Right cardiac atrium (tissue), 5 donors: ENCODE measurements at regions not wholly inside any gene's neighbourhood (a gene's known extent, or its start where the extent isn't known, plus 50 kb on each side); places are given as distances from the start of the nearest gene placed in this dataset.
"Not testable (repeated sequence)": the region's sequence is repeated elsewhere in the genome, so short reads cannot be mapped to it uniquely, and the experiment has no call there.

Experiments used
- ATAC-seq, 2 donors: fragments of 200-7000 bp; cut with Tn5 transposase; one replicate each; pipeline versions ENCODE4 v1.8.0 to v1.9.1; 2020; ENCODE audit warnings: moderate library complexity in 2 of 2, mild to moderate bottlenecking in 1 of 2
- DNase-seq, 3 donors: peaks; one replicate each; pipeline ENCODE4 v3.0.0-alpha.2; 2020
- H3K27ac ChIP-seq: one replicate; pipeline ENCODE4 v1.5.1; 2013; ENCODE audit warnings: mild to moderate bottlenecking, low read length, control low read depth, moderate library complexity
- H3K27me3 ChIP-seq: one replicate; pipeline ENCODE4 v1.6.1; 2013; ENCODE audit not compliant: control insufficient read depth, insufficient read depth
- H3K4me1 ChIP-seq: one replicate; pipeline ENCODE4 v1.6.1; 2013; ENCODE audit warnings: low read length; ENCODE audit not compliant: control insufficient read depth, insufficient read depth
- H3K4me3 ChIP-seq: one replicate; pipeline ENCODE4 v1.5.1; 2013; ENCODE audit warnings: low read length, control low read depth
- H3K9me3 ChIP-seq: one replicate; pipeline ENCODE4 v1.6.1; 2013; ENCODE audit warnings: low read length; ENCODE audit not compliant: control insufficient read depth
- WGBS: extraction: QIAGEN DNeasy Blood & Tissue Kit; methylation state at CpG from one replicate; pipeline ENCODE4 v1.1.7; 2013; 5-methylcytosine and 5-hydroxymethylcytosine counted together
- intact Hi-C, 4 donors: fragments of 100-400 bp; cut with DNase I; formaldehyde crosslinking; loops; one replicate each; pipeline versions ENCODE4 v1.11.0 to v1.14.0; 2022 to 2023
- donor health status: healthy with polysubstance abuse.
- donor health status: DM: no; HTN: yes; CAD: no.
- donor health status: DM: no; HTN: no; CAD: no.
- donor health status: DM: no; HTN: yes; CAD: no; lungs with severe emphysema.
- donor health status: DM: yes; HTN: yes; CAD: no.

GRCh38 chr14:19095167-19095566 lies 127.9 kb downstream of the POTEM start:
- H3K4me3 ChIP-seq, H3K9me3 ChIP-seq, intact Hi-C loops, ATAC-seq, H3K4me1 ChIP-seq, DNase-seq, H3K27me3 ChIP-seq, H3K27ac ChIP-seq: not testable (repeated sequence)
- WGBS: no CpG with 5 or more reads among the region's 1 CpG

GRCh38 chr14:19096467-19096866 lies 129.2 kb downstream of the POTEM start:
- H3K4me1 ChIP-seq, H3K27me3 ChIP-seq, intact Hi-C loops, DNase-seq, H3K4me3 ChIP-seq, H3K9me3 ChIP-seq, H3K27ac ChIP-seq: not testable (repeated sequence)
- WGBS: 53% methylated on average over 1 of the region's 1 CpG
- peak in 1 of 2 donors; percentile 8 for ATAC-seq

- H3K4me3 ChIP-seq, H3K27ac ChIP-seq, H3K4me1 ChIP-seq, H3K27me3 ChIP-seq, intact Hi-C loops, H3K9me3 ChIP-seq, ATAC-seq: not testable (repeated sequence)
- DNase-seq: peak in 2 of 3 donors; percentile 30 to 32
- 84% methylated on average over 8 of the region's 8 CpGs for WGBS
Observed at GRCh38 chr14:19096876-19097275, 129.6 kb downstream of the POTEM start.

- ATAC-seq (peak; percentile 12 to 15), DNase-seq (peak; percentile 15 to 57 (median 52))
- intact Hi-C loops, H3K9me3 ChIP-seq, H3K27me3 ChIP-seq, H3K4me1 ChIP-seq, H3K4me3 ChIP-seq, H3K27ac ChIP-seq: not testable (repeated sequence)
- 78% methylated on average over 28 of the region's 28 CpGs for WGBS
Observed at GRCh38 chr14:19097306-19097705, 130.1 kb downstream of the POTEM start.

GRCh38 chr14:19097750-19098149 lies 130.5 kb downstream of the POTEM start:
- DNase-seq (peak in 2 of 3 donors; percentile 48 to 49), ATAC-seq (peak; percentile 22 to 25)
- H3K27me3 ChIP-seq, intact Hi-C loops, H3K4me1 ChIP-seq, H3K27ac ChIP-seq, H3K4me3 ChIP-seq, H3K9me3 ChIP-seq: not testable (repeated sequence)
- 69% methylated on average over 49 of the region's 49 CpGs for WGBS

GRCh38 chr14:19098230-19098629 lies 131.0 kb downstream of the POTEM start:
- intact Hi-C loops, H3K4me3 ChIP-seq, H3K27me3 ChIP-seq, H3K27ac ChIP-seq, H3K9me3 ChIP-seq, H3K4me1 ChIP-seq: not testable (repeated sequence)
- 61% methylated on average over 14 of the region's 41 CpGs for WGBS
- ATAC-seq (peak in 1 of 2 donors; percentile 5), DNase-seq (peak in 1 of 3 donors; percentile 25)

- H3K27me3 ChIP-seq, intact Hi-C loops, H3K9me3 ChIP-seq, H3K4me3 ChIP-seq, H3K4me1 ChIP-seq, H3K27ac ChIP-seq: not testable (repeated sequence)
- DNase-seq (peak in 2 of 3 donors; percentile 20 to 63), ATAC-seq (peak; percentile 15 to 27)
- WGBS: 69% methylated on average over 34 of the region's 34 CpGs
Observed at GRCh38 chr14:19098732-19099131, 131.5 kb downstream of the POTEM start.

GRCh38 chr14:19099336-19099735 lies 132.1 kb downstream of the POTEM start:
- H3K9me3 ChIP-seq, H3K4me1 ChIP-seq, H3K27me3 ChIP-seq, intact Hi-C loops, H3K27ac ChIP-seq, H3K4me3 ChIP-seq: not testable (repeated sequence)
- peak in 1 of 3 donors; percentile 24 for DNase-seq
- WGBS: 72% methylated on average over 21 of the region's 29 CpGs
- peak in 1 of 2 donors; percentile 14 for ATAC-seq

- DNase-seq, intact Hi-C loops, ATAC-seq, H3K27me3 ChIP-seq, H3K4me1 ChIP-seq, H3K4me3 ChIP-seq, H3K27ac ChIP-seq, H3K9me3 ChIP-seq: not testable (repeated sequence)
- WGBS: 82% methylated on average over 4 of the region's 15 CpGs
Observed at GRCh38 chr14:19099939-19100338, 132.7 kb downstream of the POTEM start.

GRCh38 chr14:19105551-19105950 lies 138.3 kb downstream of the POTEM start:
- 43% methylated on average over 4 of the region's 5 CpGs for WGBS

GRCh38 chr14:19109887-19110286 lies 142.7 kb downstream of the POTEM start:
- ATAC-seq, H3K4me1 ChIP-seq, DNase-seq, H3K27ac ChIP-seq, H3K9me3 ChIP-seq, intact Hi-C loops, H3K27me3 ChIP-seq, H3K4me3 ChIP-seq: not testable (repeated sequence)
- 68% methylated on average over 2 of the region's 2 CpGs for WGBS

More at GRCh38 chr14:19105551-19105950, 138.3 kb downstream of the POTEM start:
- intact Hi-C loops, H3K4me1 ChIP-seq, H3K27ac ChIP-seq, H3K4me3 ChIP-seq, H3K27me3 ChIP-seq, DNase-seq, H3K9me3 ChIP-seq: not testable (repeated sequence)
- peak in 1 of 2 donors; percentile 58 for ATAC-seq

GRCh38 chr14:19120383-19120782 lies 153.1 kb downstream of the POTEM start:
- intact Hi-C loops, H3K4me1 ChIP-seq, H3K27me3 ChIP-seq, H3K27ac ChIP-seq, ATAC-seq, H3K9me3 ChIP-seq, DNase-seq, H3K4me3 ChIP-seq: not testable (repeated sequence)
- no CpG with 5 or more reads among the region's 6 CpGs for WGBS
